ELR (cell line): ENCODE measurements at regions not wholly inside any gene's neighbourhood (a gene's known extent, or its start where the extent isn't known, plus 50 kb on each side); places are given as distances from the start of the nearest gene placed in this dataset.
"Not testable (repeated sequence)": the region's sequence is repeated elsewhere in the genome, so short reads cannot be mapped to it uniquely, and the experiment has no call there.

Experiments used
- DNase-seq: peaks from one replicate; pipeline ENCODE4 v3.0.0-alpha.2; 2015; ENCODE audit warnings: low read depth

DNA sequence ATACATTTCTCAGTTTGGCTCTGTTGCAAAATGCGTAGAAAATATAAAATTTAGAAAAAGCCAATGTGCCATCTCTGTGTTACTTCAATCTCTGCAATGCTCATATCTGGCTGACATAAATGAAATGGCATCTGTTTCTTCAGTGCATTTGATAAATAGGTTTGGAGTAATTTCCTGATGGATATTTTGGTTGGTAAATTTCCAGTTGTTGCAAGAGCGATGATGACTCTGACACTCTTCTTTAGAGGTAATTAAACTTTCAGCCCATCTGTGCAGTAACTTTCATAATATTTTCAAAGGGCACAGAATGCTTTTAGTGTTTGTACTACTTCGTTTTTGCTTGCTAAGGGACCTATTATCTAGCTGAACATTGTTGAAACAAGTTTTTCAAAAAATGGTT lies 1286.4 kb downstream of the PCDH9 start:
- DNase-seq, result no peak

DNA sequence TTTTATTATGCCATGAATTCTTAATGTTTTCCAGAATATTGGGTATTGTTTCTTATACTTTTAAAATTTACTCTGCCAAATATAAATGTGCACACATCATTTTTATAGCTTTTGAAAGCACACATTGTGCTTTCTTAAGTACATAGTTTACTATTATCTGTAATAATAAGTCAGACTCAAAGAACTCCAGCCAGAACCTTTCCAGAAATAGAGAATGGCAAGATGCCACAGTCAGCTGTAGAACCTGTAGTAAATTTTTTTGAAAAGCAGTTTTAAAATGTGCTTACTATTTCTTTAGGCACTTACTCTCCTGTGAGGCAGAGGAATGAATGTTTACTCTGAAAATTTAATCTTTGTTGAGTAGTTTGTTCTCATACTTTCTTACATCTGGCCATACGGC lies 1287.1 kb downstream of the PCDH9 start:
- DNase-seq, result no peak

DNA sequence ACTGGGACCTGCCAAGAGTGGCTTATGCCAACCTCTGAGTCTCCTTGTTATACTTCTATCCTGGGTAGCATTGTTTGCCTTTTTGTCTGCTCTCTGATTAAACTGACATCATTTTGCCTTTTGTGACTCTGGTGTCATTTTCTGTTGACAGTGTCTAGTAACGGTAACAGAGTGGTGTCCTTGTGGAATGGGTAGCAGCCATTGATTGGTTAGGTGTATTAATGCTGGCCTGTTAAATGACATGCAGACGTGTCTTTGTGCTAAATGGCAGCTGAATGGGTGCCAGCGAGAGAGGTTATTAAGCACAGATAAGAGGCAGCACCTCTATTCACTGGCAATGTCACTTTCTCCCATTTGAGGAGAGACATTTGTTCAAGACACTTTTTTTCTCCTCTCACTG lies 1289.4 kb downstream of the PCDH9 start:
- DNase-seq, result no peak

DNA sequence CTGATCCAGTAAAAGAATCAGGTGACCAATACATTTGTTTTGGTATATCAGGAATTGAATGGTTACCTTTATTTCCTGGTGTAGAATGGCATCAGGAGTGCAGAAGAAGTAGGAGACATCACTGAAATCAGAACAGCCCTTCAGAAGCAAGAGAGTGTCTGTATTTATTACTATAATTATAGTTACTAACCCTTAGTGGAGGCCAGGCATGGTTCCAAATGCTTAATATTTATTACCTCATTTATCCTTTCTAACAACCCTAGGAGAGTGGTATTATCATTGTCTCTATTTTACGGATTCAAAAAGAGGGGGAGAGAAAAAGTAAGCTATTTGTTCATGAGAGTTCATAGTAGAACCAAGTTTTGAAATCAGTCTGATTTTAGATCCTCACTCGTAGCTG lies 1292.9 kb downstream of the PCDH9 start:
- DNase-seq, result no peak

DNA sequence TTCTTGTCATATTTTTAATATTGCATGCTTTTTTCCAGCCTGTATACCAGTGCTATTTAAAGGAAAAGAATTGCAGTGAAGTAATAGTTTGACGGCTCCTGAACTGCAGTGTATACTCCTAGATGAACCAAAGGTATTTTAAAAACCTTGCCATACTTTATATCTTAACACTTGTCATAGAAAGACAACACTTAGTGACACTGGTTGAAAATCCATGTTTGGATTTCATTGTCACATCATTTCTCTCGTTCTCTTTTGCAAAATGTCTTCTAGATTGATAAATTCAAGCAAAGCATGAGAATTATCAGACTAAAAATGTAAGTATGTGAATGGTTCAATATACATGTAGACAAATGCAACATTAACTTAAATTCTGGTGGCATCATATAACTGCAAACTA lies 1293.9 kb downstream of the PCDH9 start:
- no peak for DNase-seq

DNA sequence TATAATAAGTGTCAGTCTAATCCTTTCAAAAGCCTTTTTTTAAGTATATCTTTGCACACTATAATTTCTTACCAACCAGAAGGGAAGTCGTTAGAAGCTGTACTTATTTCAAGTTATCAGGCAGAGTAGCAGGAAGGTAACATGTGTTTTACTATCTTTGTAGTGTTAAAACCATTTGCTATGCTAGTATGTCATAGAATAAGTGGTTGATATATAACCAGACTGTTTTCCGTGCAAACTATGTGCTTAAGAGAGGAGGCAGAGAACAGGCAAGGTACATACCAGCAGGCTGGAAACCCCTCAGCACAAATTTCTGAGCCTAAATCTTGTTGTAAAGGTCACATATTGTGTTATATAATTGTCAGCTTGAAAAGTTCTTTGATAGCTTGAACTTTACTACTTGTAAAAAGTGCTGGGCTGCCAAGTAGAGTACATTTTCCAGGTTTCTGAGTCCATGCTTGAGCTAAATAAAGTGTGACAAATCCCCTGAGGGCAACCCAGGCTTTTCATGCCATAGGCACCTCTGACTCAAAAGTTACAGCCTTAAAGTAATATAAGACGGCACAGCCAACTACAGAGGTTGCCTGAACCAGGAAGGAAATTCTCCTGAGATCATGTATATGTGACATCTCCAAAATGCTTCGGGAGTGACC lies 1297.4 kb downstream of the PCDH9 start:
- peak; percentile 86 for DNase-seq

DNA sequence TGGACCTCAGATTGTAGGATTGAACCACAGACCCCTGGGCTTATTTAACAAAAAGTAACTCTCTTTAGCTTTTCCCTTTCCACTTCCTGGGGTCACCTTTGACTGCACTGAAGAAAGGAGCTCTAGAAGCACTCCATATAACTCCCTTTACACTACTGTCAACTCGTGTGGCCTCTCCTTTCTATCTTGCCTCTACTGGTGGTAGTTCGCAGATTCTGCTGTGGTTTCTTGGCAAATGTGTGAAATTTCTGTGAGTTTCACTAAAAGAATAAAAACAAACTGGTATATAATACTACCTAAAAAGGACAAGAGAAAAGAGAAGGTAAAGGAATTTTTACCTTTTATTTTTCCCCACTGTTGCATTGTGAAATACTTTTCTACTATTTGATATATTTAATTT lies 1298.1 kb downstream of the PCDH9 start:
- no peak for DNase-seq

DNA sequence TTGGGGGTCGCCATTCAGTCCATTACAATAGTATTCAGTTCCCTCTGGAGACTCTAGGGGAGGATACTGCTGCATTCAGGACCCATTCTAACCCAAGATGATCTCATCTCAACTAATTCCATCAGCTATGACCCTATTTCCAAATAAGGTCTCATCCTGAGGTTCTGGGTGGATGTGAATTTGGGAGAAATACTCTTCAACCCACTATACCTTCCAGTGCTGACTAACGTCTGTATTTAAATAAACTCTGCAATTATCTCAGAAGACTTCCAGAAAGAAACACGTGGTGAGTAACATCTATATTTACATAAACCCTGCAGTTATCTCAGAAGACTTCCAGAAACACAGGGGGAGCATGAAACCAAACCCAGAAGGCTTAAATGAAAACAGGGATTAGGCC lies 1300.7 kb downstream of the PCDH9 start:
- DNase-seq, result peak; percentile 27

DNA sequence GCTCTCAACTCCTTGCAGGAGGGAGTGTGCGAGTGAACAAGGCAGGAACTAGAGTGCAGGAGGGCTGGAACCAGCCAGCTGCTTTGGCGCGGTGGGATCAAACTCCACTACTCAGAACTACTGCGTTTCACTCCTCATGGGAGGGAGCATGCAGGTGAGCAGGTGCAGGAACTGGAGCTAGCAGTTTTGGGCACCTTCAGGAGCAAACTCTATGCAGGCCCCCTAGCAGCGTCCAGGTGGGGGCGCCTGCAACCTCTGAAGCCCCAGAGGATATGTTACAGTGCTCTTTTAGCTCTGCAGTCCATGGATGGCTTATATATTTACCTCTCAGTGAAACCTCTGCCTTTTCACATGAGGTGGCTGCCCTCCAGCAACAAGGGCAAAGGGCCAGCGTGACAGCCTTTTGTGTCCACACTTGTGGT lies 1303.4 kb downstream of the PCDH9 start:
- no peak for DNase-seq

DNA sequence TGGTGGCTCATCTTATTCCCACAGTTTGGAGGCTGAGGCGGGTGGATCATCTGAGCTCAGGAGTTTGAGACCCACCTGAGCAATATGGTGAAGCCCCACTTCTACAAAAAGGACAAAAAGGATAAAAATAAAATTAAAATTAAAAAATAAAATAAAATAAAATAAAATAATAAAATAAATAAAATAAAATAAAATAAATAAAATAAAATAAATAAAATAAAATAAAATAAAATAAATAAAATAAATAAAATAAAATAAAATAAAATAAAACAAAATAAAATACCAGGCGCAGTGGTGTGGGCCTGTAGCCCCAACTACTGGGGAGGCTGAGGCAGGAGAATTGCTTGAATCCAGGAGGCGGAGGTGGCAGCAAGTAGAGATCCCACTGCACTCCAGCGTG lies 1307.3 kb downstream of the PCDH9 start:
- DNase-seq, result not testable (repeated sequence)

DNA sequence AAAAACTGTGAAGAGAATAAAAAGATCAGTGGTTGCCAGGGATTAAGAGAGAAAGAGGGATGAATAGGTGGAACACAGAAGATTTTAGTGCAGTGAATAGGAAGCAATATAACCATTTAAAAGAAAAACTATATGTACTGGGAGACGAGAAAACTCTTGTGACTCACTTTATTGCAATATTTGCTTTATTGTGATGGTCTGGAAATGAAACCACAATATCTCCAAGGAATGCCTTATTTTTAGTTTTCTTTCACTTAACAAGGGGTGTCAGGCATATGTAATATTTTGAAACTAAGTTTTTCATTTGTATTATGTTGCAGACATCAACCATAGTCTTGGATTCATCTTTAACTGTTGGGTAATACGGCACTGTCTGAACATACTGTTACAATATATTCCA lies 1308.2 kb downstream of the PCDH9 start:
- DNase-seq, result no peak

DNA sequence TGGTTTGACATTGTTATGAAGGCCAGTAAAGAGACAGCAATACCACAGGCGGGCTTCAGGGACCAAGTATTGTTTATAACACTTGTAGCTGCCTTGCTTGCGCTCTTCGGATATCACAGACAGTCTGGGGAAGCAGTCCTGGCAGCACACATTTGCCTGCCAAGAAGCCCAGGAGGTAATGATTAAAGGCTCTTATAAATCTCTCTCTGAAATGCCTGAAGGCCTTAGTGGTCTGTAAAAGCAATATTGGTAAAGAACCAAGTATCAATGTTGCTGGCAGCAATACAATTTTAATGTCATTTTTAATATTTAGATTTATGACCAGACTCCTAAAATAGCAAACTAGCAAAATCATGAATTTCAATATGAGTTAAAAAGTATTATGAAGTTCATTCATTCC lies 1312.4 kb downstream of the PCDH9 start:
- DNase-seq, result no peak

DNA sequence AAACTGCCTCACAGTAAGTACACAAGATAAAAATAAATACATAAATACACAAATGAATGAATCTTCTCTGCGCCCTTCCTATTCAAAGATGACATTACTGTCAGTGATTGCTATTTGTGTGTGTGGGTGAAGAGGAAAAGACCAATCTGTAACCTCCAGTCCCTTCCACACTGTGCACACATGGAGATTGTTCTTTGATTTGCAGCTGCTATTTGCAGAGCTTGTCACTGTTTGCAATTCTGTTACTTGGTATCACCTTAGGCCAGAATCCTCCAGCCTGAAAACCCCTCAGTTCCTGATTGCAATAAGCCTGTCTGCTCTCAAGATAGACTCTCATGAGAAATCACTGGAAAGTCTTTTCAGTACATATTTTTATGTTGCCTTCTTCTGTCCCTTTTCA lies 1314.9 kb downstream of the PCDH9 start:
- no peak for DNase-seq

DNA sequence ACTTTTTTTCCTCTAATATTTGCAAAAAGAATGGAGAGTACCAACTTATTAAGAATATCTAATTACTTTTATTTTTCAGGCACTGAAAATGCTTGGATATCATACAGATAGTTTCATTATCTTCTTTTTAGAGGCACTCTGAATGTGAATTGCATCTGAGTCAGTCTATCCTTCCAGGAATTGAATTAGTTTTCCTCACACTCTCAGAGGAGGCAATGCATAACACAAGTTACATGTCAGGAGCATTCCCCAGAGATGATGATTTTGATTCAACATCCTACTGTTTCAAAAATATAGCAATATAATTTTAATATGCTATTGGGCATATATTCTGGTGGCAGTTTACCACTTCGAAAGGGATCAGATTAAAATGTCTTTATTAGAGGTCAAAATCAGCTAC lies 1315.4 kb downstream of the PCDH9 start:
- peak; percentile 69 for DNase-seq

DNA sequence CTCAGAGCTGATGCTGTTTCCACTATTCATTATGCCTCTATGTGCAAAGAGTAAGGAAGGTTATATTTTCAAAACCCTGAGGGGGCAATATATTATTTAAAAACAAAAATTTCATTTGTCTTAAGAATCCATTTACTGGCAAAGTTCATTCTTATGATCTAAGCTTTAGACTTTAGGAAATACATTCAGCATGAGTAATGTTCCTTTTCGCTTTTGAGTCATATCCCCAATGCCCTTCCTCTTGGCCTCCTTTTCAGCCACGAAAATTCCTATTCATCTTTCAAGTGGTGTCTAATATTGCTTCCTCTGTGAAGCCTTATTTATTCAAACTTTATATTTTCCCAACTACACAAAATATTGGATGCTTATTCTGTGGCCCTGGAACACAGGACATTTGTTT lies 1317.0 kb downstream of the PCDH9 start:
- peak; percentile 89 for DNase-seq

DNA sequence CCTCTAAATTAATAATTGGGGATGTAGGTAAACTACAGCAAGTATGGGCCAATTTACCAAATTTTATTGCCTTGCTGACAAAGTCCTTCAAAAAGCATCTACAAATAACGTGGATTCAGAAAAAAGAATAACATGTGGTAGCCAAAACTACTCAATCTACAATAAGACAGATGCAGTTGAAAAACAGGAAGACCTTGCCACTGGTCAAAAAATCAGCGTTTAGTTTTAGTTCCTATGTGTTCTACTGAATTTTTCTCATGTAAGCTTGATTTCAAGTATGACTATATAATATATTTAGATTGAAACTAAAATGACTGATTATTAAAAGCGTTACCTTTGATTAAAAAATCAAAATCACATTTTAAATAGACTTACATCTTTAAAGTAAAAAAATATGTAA lies 1317.6 kb downstream of the PCDH9 start:
- DNase-seq, result no peak

DNA sequence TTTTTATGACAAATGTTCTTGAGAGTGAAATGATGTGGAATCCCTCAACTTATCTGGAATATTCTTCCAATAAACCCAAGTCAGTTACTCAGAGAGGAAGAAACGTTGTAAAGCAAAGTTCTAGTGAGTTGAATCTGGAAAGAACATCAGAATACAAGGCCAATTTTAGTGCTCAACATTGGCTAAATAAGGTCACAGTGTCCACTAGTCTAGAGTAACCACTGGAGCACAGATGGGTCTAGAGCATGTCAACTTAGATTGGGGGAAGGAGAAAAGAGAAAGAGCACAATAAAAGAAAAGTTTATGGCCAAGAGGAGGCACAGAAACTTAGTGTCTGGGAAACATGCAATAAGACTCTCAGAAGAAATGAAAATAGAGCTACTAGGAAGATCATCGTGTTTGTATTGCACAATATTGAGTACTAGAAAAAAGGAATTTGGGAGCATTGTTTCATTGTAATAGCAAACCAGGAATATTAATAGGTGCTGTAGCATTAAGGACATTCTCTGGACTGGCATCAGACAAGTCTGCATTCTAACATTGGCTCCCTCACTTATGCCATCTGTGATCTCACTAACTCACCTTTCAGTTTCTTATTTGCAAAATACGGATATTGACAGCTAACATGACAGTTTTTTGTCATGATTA lies 1318.5 kb downstream of the PCDH9 start:
- DNase-seq, result no peak

DNA sequence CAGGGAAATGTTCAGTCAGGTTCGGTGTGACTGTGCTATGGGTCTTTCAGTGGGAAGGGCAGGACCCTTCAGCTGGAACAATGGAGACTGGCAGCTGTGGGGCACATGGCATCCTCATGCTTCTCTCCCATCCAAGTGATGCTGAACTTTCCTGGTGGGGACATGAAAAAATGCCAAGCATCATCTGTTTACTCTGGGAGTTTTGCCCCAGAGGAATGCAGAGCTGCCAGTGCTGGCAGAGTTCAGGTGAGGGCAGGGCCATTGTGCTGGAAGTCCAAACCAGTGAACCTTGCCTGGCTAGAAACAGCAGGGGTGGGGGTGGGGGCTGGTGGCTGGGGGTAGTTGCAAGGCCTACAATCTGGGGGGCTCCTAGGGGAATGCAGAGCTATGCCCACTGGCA lies 1320.6 kb downstream of the PCDH9 start:
- no peak for DNase-seq

DNA sequence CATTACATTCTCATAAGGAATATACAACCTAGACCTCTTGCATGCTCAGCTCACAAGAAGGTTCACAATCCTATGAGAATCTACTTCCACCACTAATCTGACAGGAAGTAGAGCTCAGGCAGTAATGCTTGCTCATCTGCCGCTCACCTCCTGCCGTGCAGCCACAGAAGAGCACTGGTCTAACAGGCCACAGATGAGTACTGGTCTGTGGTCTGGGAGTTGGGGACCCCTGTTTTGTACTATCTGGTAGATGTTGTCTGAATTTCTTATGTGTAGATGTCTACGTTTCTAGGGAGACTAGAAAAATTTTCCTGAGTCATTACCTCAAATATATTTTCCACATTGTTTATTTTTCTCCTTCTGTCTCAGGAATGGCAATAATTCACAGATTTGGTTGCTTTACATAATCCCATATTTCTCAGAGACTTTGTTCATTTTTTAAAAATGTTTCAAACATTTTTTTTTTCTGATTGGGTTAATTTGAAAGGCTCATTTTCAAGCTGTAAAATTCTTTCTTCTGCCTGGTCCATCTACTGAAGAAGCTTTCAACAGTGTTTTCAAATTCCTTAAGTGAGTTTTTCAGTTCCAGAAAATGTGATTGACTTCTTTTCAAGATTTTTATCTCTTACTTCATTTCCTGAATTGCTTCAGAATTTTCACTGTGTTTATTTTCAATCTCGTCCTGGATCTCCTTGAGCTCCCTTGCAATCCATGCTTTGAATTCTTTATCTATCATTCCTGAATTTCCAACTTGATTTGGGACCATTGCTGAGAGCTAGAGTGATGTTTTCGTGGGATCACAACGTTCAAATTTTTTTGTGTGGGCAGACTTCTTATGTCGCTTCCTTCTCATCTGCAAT lies 1322.2 kb downstream of the PCDH9 start:
- DNase-seq, result peak; percentile 60

DNA sequence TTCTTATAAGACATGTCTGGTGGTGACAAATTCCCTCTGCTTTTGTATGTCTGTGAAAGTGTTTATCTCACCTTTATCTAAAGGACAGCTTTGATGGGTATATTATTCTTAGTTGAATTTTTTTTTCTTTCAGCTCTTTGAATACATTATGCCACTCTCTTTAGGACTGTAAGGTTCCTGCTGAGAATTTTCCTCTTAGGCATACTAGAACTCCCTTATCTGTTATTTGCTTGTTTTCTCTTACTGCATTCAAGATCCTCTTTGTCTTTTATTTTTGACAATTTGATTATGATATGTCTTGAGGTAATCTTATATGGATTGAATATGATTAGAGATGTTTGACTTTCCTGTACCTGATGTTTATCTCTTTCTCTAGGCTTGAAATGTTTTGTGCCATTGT lies 1328.4 kb downstream of the PCDH9 start:
- DNase-seq, result no peak

DNA sequence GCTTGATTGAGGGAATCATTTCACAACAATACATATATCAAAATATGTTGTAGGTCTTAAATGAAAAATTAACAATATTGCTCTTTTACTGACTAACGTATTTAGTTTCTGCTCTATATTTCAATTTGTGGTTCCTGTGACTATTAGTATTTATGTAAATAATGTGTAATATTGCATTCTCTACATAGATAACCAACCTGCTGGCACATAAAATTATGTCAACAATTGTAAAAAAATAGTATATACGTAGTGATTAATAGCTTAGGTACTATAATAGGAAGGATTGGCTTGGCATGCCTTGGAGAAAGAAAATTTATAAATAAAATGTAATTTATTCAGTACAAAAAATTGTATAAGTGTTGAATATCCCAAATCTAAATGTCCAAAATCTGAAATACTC lies 1336.1 kb downstream of the PCDH9 start:
- DNase-seq, result no peak

DNA sequence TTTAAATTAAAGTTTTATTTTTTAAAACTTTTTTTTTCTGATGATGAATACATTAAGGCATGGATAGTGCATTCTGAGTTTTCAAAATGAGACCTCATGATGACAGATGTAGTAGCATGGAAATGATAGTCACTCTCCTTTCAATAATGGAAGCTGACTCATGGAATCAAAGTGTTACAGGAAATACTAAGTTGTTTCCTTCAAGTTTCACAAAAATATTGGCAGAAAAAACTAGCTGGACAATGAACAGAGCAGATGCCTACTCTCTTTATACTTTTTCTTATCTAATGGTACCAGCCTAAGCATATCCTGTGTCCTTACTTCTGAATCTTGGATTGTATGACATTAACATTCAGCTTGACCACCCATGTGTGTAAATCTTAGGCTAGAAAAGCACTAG lies 1337.3 kb downstream of the PCDH9 start:
- peak; percentile 29 for DNase-seq

DNA sequence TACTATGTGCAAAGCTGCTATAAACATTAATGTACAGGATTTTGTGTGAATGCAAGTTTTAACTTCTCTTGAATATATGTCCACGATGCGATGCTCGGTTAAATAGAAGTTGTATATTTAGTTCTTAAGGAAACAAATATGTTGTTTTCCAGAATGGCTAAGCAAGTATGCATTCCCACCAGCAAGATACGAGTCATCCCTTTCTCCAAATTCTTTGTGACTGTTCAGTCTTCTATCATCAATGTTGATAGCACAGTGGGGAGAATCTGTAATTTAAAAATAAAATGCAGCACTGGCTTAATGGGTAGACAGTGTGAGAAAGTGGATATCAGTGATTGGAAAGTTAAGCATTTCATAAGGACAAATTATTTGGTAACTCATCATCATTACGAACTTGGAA lies 1340.8 kb downstream of the PCDH9 start:
- DNase-seq, result peak; percentile 65
